Tibial nerve (tissue), 4 donors: ENCODE measurements at regions not wholly inside any gene's neighbourhood (a gene's known extent, or its start where the extent isn't known, plus 50 kb on each side); places are given as distances from the start of the nearest gene placed in this dataset.

Experiments
- DNase-seq, 2 donors: peaks; one replicate each; pipeline ENCODE4 v3.0.0-alpha.2; 2019; ENCODE audit warnings: low spot score in 2 of 2
- H3K27ac ChIP-seq, 4 donors: fragments of 200-600 bp; sonication (generic) in 3 of 4; one replicate each; pipeline ENCODE4 v1.5.1; 2017 to 2019; ENCODE audit warnings: mild to moderate bottlenecking in 1 of 4
- H3K27me3 ChIP-seq, 2 donors: fragments of 200-600 bp; sonication (generic) in 1 of 2; one replicate each; pipeline versions ENCODE4 v1.5.1 to v1.6.0; 2017 to 2019
- H3K36me3 ChIP-seq, 3 donors: fragments of 200-600 bp; sonication (generic); one replicate each; pipeline ENCODE4 v1.5.1; 2018 to 2019
- H3K4me1 ChIP-seq, 4 donors: fragments of 200-600 bp; sonication (generic) in 3 of 4; one replicate each; pipeline ENCODE4 v1.5.1; 2017 to 2019
- H3K4me3 ChIP-seq, 4 donors: fragments of 200-600 bp; sonication (generic) in 3 of 4; one replicate each; pipeline ENCODE4 v1.5.1; 2017 to 2019; ENCODE audit warnings: mild to moderate bottlenecking in 1 of 4, moderate library complexity in 1 of 4
- H3K9me3 ChIP-seq, 4 donors: fragments of 200-600 bp; sonication (generic) in 3 of 4; one replicate each; pipeline ENCODE4 v1.5.1; 2017 to 2019
- CTCF ChIP-seq, 5 experiments: fragments of 200-600 bp in 3 of 5; fragments of 450-650 bp in 2 of 5; sonication (generic) in 3 of 5; IDR thresholded peaks; one replicate each; pipeline ENCODE4 v1.5.1; 2016 to 2019; ENCODE audit warnings: antibody characterized with exemption in 5 of 5, mild to moderate bottlenecking in 3 of 5, moderate library complexity in 2 of 5
- EP300 ChIP-seq, 2 donors: sonication (generic); formaldehyde crosslinking; IDR thresholded peaks; one replicate each; pipeline ENCODE4 v1.6.1; 2017; ENCODE audit warnings: antibody characterized with exemption in 2 of 2, mild to moderate bottlenecking in 1 of 2
- POLR2A ChIP-seq, 2 donors: fragments of 450-650 bp; IDR thresholded peaks; one replicate each; pipeline ENCODE4 v1.6.1; 2017; ENCODE audit warnings: antibody characterized with exemption in 2 of 2, mild to moderate bottlenecking in 2 of 2, moderate library complexity in 2 of 2
- WGBS, 2 donors: methylation state at CpG; one replicate each; pipeline ENCODE4 v1.1.5; 2018; 5-methylcytosine and 5-hydroxymethylcytosine counted together

GRCh38 chr1:5564578-5565257, 427.5 kb downstream of the NPHP4 start:
- Histone ChIP-seq H3K4me1 (no peaks in the 10 kb centered on the region), H3K36me3 (no peaks in the 10 kb centered on the region), H3K27ac (no peak overlapping the region), H3K9me3 (peaks cover 0 to 12% (median under 1%) of the 10 kb centered on the region in 4 donors), H3K27me3 (no peaks in the 10 kb centered on the region), H3K4me3 (no peak overlapping the region)
- WGBS, 2 donors: 75 to 77% methylated on average over 9 to 10 of the region's 10 CpGs
- DNase-seq: no peak
- TF ChIP-seq EP300 (IDR thresholded peaks at IDR 0.05): no peak
- TF ChIP-seq POLR2A (IDR thresholded peaks at IDR 0.05): no peak
- TF ChIP-seq CTCF (IDR thresholded peaks at IDR 0.05): no peak

GRCh38 chr1:5563861-5564577, 428.2 kb downstream of the NPHP4 start:
- no peaks in the 10 kb centered on the region for H3K27me3 ChIP-seq
- DNase-seq: no peak
- peaks cover 0 to 9% (median 0%) of the 10 kb centered on the region in 4 donors for H3K9me3 ChIP-seq
- 79 to 84% methylated on average over 14 of the region's 14 CpGs for WGBS, 2 donors
- no peak overlapping the region for H3K4me3 ChIP-seq
- no peaks in the 10 kb centered on the region for H3K36me3 ChIP-seq
- TF ChIP-seq POLR2A (IDR thresholded peaks at IDR 0.05): no peak
- TF ChIP-seq EP300 (IDR thresholded peaks at IDR 0.05): no peak
- no peak for TF ChIP-seq CTCF (IDR thresholded peaks at IDR 0.05)
- H3K27ac ChIP-seq: no peak overlapping the region
- H3K4me1 ChIP-seq: no peaks in the 10 kb centered on the region

- Histone ChIP-seq H3K36me3 (no peaks in the 10 kb centered on the region), H3K9me3 (peaks cover 0 to 15% (median 4%) of the 10 kb centered on the region in 4 donors), H3K4me1 (no peaks in the 10 kb centered on the region), H3K27ac (no peak overlapping the region), H3K4me3 (no peak overlapping the region), H3K27me3 (no peaks in the 10 kb centered on the region)
- WGBS, 2 donors: 51 to 81% methylated on average over 4 of the region's 4 CpGs
- no peak for DNase-seq
- TF ChIP-seq EP300 (IDR thresholded peaks at IDR 0.05) (no peak), CTCF (IDR thresholded peaks at IDR 0.05) (no peak), POLR2A (IDR thresholded peaks at IDR 0.05) (no peak)
These were observed 429.5 kb downstream of the NPHP4 start for GRCh38 chr1:5562769-5563168.

GRCh38 chr1:5562331-5562730, 429.9 kb downstream of the NPHP4 start:
- DNase-seq: no peak
- no peaks in the 10 kb centered on the region for H3K4me1 ChIP-seq
- no peaks in the 10 kb centered on the region for H3K36me3 ChIP-seq
- WGBS, 2 donors: 79 to 80% methylated on average over 3 of the region's 3 CpGs
- no peak for TF ChIP-seq CTCF (IDR thresholded peaks at IDR 0.05)
- TF ChIP-seq EP300 (IDR thresholded peaks at IDR 0.05): no peak
- TF ChIP-seq POLR2A (IDR thresholded peaks at IDR 0.05): no peak
- peaks cover 0 to 16% (median 4%) of the 10 kb centered on the region in 4 donors for H3K9me3 ChIP-seq
- no peak overlapping the region for H3K27ac ChIP-seq
- no peak overlapping the region for H3K4me3 ChIP-seq
- no peaks in the 10 kb centered on the region for H3K27me3 ChIP-seq

- no peak overlapping the region for H3K4me3 ChIP-seq
- WGBS, 2 donors: 55 to 80% methylated on average over 2 of the region's 2 CpGs
- no peaks in the 10 kb centered on the region for H3K27me3 ChIP-seq
- peaks cover 0 to 23% (median 4%) of the 10 kb centered on the region in 4 donors for H3K9me3 ChIP-seq
- no peak for DNase-seq
- no peak overlapping the region for H3K27ac ChIP-seq
- TF ChIP-seq EP300 (IDR thresholded peaks at IDR 0.05) (no peak), CTCF (IDR thresholded peaks at IDR 0.05) (no peak), POLR2A (IDR thresholded peaks at IDR 0.05) (no peak)
- no peaks in the 10 kb centered on the region for H3K4me1 ChIP-seq
- H3K36me3 ChIP-seq: no peaks in the 10 kb centered on the region
These were observed 433.1 kb downstream of the NPHP4 start for GRCh38 chr1:5559078-5559477.
